Activated naive CD4-positive, alpha-beta T cell treated with anti-CD3 and anti-CD28 coated beads, Interleukin-2, amount 50 U/mL, for 72 hours (primary cell): ENCODE measurements at regions not wholly inside any gene's neighbourhood (a gene's known extent, or its start where the extent isn't known, plus 50 kb on each side); places are given as distances from the start of the nearest gene placed in this dataset.

Source experiments
- ATAC-seq, 2 donors: fragments of 150-1000 bp; cut with Tn5 transposase; 2 replicates each; pipeline ENCODE4 v1.10.0; 2021; ENCODE audit warnings: mild to moderate bottlenecking in 2 of 2, moderate library complexity in 2 of 2
- DNase-seq, 2 donors: peaks; one replicate each; pipeline ENCODE4 v3.0.0; 2021 to 2022; ENCODE audit warnings: low spot score in 2 of 2
- H3K27ac Mint-ChIP-seq, 2 donors: one replicate each; pipeline ENCODE4 v1.8.0; 2022; ENCODE audit warnings: mild to moderate bottlenecking in 2 of 2, mixed read lengths in 2 of 2
- H3K36me3 Mint-ChIP-seq, 2 donors: one replicate each; pipeline ENCODE4 v1.8.0; 2022; ENCODE audit warnings: mixed read lengths in 2 of 2
- H3K9me3 Mint-ChIP-seq, 2 donors: one replicate each; pipeline ENCODE4 v1.8.0; 2022; ENCODE audit warnings: mixed read lengths in 2 of 2

DNA sequence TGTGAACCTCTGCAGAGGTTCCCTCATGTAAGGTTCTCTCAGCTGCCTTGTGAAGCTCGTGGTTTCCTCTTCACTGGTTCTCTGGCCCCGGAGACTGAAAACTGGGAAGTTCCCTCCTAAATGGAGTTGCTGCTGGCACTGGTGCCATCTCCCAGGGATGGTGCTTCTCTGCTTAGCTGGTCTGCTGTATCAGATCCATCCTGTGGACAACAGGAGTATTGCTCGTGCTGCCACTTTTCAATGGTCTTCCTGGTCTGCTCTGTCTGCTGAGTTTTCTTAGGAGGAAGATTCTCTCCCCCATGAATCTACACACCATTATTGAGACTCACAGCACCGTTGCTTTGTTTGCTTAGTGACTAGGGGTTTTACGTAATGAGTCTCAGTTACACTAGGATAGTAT lies 247.8 kb downstream of the OTUD1 start:
- DNase-seq (no peak), ATAC-seq (no peak)
- Mint-ChIP-seq H3K36me3 (no peaks in the 10 kb centered on the region), H3K9me3 (peaks cover 0 to 6% of the 10 kb centered on the region in 2 donors), H3K27ac (no peak overlapping the region)

DNA sequence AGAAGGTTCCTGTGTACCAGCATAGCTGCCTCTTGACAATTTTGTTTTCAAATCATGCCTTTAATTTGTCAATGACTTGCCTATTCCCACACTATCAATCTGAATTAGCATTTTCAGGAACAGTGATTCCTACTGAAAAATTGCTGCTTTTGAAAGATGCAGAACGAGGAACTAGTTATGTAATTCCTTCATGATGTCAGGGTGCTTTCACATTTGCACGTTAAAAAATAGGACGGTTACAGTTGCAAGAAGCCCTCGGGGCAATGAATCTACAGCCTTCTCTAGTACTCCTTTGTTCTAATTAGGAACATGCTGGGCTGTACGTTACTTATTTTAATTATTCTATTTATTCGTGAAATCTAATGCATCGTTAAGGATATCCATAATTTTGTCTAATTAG lies 253.9 kb downstream of the OTUD1 start:
- DNase-seq (no peak), ATAC-seq (no peak)
- Mint-ChIP-seq H3K36me3 (no peaks in the 10 kb centered on the region), H3K9me3 (no peaks in the 10 kb centered on the region), H3K27ac (no peak overlapping the region)

DNA sequence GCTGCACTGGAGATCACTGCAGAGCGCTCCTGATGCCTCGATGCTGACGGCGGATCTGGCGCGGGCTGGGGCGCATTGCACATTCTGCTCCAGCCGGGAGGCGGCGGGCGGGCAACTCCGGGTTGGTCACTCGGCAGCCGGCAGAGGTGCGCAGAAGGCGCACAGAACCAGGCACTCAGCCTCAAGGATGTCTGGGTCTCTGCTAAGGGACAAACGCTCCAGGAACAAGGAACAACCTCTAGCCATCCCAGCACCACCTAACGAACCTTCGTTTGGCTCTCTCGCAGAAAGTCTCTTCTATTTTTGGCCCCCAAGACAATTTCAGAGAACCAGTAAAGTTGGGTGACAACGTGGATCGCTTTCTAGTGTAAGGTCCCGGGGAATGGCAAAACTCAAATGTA lies 254.6 kb downstream of the OTUD1 start:
- H3K27ac Mint-ChIP-seq: no peak overlapping the region
- peak in 1 of 2 donors; percentile 69 for ATAC-seq
- no peaks in the 10 kb centered on the region for H3K36me3 Mint-ChIP-seq
- no peaks in the 10 kb centered on the region for H3K9me3 Mint-ChIP-seq
- peak in 1 of 2 donors; percentile 44 for DNase-seq

GRCh38 chr10:23693925-23694324 lies 255.1 kb downstream of the OTUD1 start:
- DNase-seq (peak in 1 of 2 donors; percentile 15), ATAC-seq (peak in 1 of 2 donors; percentile 42)
- Mint-ChIP-seq H3K27ac (no peak overlapping the region), H3K9me3 (no peaks in the 10 kb centered on the region), H3K36me3 (no peaks in the 10 kb centered on the region)

GRCh38 chr10:23694446-23694920 lies 255.6 kb downstream of the OTUD1 start:
- ATAC-seq (peak in 1 of 2 donors; percentile 56), DNase-seq (peak in 1 of 2 donors; percentile 4)

DNA sequence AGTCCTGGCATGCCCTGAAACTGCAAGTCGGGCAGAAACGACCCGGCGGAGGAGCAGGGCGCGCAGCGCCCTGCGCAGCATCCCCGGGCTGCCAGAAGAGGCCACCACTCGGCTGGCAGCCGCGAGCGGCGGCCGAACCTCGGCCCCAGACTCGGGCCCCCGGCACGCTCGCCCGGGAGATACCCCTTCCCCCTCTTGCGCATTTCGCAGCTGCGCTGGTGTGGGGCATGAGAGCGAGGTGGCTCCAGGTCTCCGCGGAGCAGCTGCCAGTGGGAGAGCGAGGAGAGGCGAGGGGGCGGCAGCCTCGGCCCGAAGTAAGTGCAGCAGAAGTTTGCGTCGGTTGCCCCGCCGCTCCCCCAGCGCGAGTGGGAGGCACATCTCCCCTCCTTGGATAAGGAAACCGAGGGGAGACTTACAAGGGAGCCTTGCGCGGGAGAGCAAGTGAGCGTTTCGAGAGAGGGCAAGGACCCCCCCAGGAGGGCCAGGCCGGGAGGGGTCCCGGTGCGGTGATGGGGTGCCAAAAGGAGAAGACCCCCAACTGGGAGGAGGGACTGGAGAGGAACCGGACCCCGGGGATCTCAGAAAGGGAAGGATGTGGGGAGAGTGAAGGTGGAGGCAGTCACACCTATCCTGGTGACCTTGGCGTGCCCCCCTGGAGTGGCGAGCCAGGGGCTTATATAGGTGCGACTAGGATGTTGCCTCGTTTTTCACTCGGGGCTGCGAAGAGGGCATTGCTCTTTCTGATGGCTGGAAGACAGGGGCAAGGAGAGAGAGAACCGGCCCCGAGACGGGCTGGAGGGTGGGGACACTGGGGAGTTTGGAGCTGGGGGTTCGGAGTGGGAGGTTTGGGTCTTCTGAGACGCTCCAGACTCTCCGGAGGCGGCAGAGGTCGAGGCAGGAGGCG lies 256.3 kb downstream of the OTUD1 start:
- H3K36me3 Mint-ChIP-seq: no peaks in the 10 kb centered on the region
- ATAC-seq: peak in 1 of 2 donors; percentile 63
- DNase-seq: peak in 1 of 2 donors; percentile 15
- no peaks in the 10 kb centered on the region for H3K9me3 Mint-ChIP-seq
- no peak overlapping the region for H3K27ac Mint-ChIP-seq

More at GRCh38 chr10:23694446-23694920, 255.6 kb downstream of the OTUD1 start:
- no peaks in the 10 kb centered on the region for H3K9me3 Mint-ChIP-seq
- no peaks in the 10 kb centered on the region for H3K36me3 Mint-ChIP-seq
- H3K27ac Mint-ChIP-seq: no peak overlapping the region

- DNase-seq: no peak
- ATAC-seq: no peak
- H3K27ac Mint-ChIP-seq: no peak overlapping the region
- H3K9me3 Mint-ChIP-seq: no peaks in the 10 kb centered on the region
- H3K36me3 Mint-ChIP-seq: no peaks in the 10 kb centered on the region
These were observed 257.0 kb downstream of the OTUD1 start for GRCh38 chr10:23695825-23696420.

DNA sequence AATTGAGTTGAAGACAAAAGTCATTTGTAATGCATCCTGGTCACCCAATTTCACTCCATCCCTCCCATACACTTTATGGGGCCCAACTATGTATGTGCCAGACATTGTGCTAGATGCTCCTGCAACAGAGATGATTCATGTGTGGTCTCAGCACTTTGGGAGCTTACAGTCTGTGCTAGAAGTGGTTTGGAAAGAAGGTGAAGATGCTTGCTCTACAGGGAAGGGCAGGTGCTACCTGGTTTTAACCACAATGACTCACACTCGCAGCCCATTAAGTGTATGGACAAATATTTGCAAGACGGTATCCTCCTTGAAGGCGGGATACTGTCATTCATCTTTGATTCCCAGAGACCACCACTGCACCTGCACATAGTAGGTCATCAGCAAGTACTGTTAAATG lies 257.6 kb downstream of the OTUD1 start:
- no peaks in the 10 kb centered on the region for H3K36me3 Mint-ChIP-seq
- ATAC-seq (no peak), DNase-seq (no peak)
- H3K27ac Mint-ChIP-seq: no peak overlapping the region
- no peaks in the 10 kb centered on the region for H3K9me3 Mint-ChIP-seq

DNA sequence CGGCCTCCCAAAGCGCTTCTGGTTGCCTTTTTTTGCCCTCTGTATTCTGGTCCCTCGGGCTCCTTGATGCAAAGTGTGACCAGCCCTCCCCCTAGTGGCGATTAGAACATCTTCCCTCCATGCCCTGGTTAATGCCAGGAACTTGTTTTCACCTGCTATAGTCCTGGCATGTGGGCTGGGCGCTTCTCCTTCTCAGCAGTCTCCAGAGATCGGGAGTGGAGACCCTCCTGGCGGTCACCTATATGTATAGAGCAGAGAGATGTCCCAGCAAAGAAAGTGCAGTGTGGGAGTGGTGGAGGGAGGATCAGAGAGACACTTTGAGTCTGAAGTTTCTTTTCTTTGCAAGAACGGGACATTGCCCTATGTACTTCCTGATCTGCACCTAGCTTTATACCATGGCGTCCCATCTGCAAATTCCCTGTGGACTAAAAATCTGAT lies 264.1 kb downstream of the OTUD1 start:
- Mint-ChIP-seq H3K36me3 (peaks cover 5% of the 10 kb centered on the region in 2 donors), H3K9me3 (no peaks in the 10 kb centered on the region), H3K27ac (no peak overlapping the region)
- peak in 1 of 2 donors; percentile 51 for DNase-seq
- peak; percentile 89 to 99 for ATAC-seq

DNA sequence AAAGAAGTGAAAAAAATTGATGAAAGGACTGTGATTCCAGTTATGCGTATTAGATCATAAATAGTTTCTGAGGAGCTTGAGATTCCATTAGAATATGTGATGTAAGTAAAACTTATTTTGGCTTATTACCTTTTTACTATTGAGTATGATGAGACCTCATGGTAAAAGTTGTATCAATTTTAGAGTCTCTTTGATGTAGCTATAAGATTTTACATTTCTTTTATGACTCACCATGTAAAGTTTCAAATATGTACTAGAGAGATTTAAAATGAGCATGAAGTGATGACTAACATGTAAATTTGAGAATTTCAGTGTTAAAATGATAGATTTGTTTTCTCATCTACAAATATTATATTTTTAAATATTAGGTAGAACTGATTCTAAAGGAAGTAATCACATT lies 276.5 kb downstream of the OTUD1 start:
- H3K36me3 Mint-ChIP-seq: no peaks in the 10 kb centered on the region
- H3K27ac Mint-ChIP-seq: no peak overlapping the region
- peaks cover 0 to 8% of the 10 kb centered on the region in 2 donors for H3K9me3 Mint-ChIP-seq
- DNase-seq (no peak), ATAC-seq (peak; percentile 39 to 92)

GRCh38 chr10:23717913-23718312 lies 279.0 kb downstream of the OTUD1 start:
- ATAC-seq: no peak
- no peak overlapping the region for H3K27ac Mint-ChIP-seq
- H3K36me3 Mint-ChIP-seq: no peaks in the 10 kb centered on the region
- H3K9me3 Mint-ChIP-seq: peaks cover 0 to 8% of the 10 kb centered on the region in 2 donors
- no peak for DNase-seq

- Mint-ChIP-seq H3K36me3 (no peaks in the 10 kb centered on the region), H3K9me3 (peaks cover 0 to 8% of the 10 kb centered on the region in 2 donors), H3K27ac (no peak overlapping the region)
- ATAC-seq: no peak
- DNase-seq: no peak
These were observed 280.1 kb downstream of the OTUD1 start for GRCh38 chr10:23718946-23719345.

DNA sequence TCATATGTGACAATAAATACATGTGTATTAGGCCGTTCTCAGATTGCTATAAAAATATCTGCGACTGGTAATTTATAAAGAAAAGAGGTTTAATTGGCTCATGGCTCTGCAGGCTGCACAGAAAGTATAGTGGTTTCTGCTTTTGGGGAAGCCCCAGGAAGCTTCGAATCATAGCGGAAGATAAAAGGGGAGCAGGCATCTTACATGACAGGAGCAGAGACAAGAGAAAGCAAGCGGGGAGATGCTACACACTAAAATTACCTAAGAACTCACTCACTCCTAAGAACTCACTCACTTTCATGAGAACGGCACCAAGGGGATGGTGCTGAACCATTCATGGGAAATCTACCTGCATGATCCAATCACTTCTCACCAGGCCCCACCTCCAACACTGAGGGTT lies 284.9 kb downstream of the OTUD1 start:
- peak; percentile 59 to 60 for ATAC-seq
- no peak for DNase-seq
- peaks cover 0 to 2% of the 10 kb centered on the region in 2 donors for H3K9me3 Mint-ChIP-seq
- H3K27ac Mint-ChIP-seq: no peak overlapping the region
- H3K36me3 Mint-ChIP-seq: no peaks in the 10 kb centered on the region

DNA sequence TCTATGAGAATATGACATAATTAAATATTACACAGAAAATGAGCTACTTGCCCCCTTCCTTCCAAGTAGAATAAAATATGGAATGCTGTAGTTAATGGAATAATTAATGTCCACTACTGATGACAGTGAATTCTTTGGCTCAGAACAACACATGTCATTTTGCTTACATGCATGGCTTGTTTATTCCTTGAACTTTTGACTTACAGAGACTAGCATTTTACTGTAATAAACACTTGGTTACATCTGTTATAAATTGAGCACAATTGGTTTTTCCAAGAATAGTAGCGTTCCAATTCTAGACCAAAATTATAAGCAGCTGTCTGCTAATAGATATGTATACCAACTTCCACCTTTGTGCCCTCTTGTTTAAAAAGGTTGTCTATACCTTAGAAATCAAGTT lies 286.7 kb downstream of the OTUD1 start:
- DNase-seq (no peak), ATAC-seq (no peak)
- Mint-ChIP-seq H3K9me3 (peaks cover 0 to 5% of the 10 kb centered on the region in 2 donors), H3K36me3 (no peaks in the 10 kb centered on the region), H3K27ac (no peak overlapping the region)

DNA sequence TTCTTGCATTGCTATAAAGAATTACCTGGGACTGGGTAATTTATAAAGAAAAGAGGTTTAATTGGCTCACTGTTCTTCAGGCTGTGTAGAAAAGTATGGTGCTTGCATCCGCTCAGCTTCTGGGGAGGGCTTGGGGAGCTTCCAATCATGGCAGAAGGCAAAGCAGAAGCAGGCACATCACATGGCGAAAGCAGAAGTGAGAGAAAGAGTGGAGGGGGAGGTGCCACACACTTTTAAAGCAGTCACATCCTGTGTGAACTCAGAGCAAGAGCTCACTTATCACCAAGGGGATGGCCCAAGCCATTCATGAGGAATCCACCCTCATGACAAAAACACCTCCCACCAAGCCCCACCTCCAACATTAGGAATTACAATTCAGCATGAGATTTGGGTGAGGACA lies 303.5 kb downstream of the OTUD1 start:
- Mint-ChIP-seq H3K36me3 (no peaks in the 10 kb centered on the region), H3K9me3 (peaks cover 0 to 4% of the 10 kb centered on the region in 2 donors), H3K27ac (no peak overlapping the region)
- DNase-seq (no peak), ATAC-seq (peak; percentile 33 to 54)

DNA sequence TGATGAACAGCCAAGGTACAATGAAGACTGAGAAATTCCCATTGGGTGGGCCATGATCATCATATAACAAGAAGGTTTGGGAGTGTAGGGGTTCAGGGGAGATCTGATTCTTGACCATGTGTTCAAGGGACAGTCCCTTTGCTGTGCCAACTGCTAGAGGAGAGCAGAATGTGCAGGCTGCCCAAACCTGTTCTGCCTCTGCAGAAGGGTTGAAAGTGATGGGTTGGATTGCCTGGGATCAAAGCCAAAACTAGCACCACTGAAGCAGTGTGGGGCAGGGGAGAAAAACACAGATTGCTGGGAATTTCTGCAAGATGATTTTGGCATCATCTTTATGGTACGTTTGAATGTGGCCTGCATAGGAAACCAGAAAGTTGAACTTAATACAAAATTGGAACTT lies 303.9 kb downstream of the OTUD1 start:
- Mint-ChIP-seq H3K9me3 (peaks cover 0 to 4% of the 10 kb centered on the region in 2 donors), H3K36me3 (no peaks in the 10 kb centered on the region), H3K27ac (no peak overlapping the region)
- ATAC-seq (no peak), DNase-seq (no peak)

GRCh38 chr10:23754179-23754578 lies 315.3 kb downstream of the OTUD1 start:
- no peaks in the 10 kb centered on the region for H3K9me3 Mint-ChIP-seq
- H3K36me3 Mint-ChIP-seq: no peaks in the 10 kb centered on the region
- ATAC-seq (no peak), DNase-seq (no peak)
- H3K27ac Mint-ChIP-seq: no peak overlapping the region
